ENCODE measurements at regions not wholly inside any gene's neighbourhood (a gene's known extent, or its start where the extent isn't known, plus 50 kb on each side); places are given as distances from the start of the nearest gene placed in this dataset.
"Not testable (repeated sequence)": the region's sequence is repeated elsewhere in the genome, so short reads cannot be mapped to it uniquely, and the experiment has no call there.

DNA sequence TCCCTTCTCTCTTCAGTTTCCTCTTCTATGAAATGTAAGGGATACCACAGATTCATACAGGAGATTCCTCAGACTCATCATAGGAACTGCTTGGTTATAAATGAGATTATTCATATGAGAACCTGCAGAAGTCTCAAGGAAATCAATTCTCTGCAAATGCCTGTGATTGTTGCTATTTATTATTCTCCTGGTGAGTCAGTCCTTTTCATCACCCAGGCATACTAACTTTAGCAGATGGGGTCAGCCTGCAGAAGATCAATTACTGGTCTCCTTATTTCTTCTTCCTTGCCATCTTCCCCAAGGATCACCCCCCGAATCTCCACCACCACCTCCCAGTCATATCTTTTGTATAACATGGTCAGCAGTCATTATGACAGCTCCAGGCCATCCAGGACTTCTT is 53.8 kb upstream of the DCP1A start:
- no peak for DNase-seq

DNA sequence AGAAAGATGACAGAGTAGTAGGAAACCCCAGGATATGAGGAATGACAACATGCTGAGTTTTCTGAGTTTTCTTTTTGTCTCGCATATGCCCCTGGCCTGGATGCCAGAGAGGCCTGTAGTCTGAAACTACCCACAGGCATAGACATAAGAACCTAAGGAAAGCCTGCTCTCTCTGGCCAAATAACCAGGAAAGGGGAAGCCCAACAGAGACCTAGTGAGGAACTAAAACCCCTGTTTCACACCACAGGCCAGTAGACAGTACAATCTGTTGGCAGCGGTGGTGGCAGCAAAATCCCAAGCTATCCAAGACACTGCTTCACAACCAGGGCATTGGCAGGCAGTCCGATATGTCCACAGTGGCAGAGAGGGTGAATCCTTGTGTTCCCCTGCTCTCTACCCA is 55.0 kb upstream of the DCP1A start:
- no peak for DNase-seq

GRCh38 chr3:53411371-53411770 is 64.0 kb upstream of the DCP1A start:
- no peak for DNase-seq

DNA sequence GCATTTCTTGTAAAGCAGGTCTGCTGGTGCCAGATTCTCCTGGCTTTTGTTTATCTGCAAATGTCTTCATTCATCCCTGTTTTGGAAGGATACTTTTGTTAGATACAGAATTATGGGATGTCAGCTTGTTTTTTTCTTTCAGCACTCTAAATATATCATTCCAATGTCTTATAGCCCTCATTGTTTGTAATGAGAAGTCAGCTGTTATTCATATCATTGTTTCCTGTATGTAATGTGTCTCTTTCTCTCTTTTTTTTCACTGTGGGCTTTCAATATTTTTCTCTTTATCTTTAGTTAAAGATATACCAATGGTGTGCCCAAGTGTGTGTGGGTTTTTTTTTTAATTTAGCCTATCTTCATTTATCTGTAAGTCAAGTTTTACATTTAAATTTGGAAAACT is 65.6 kb upstream of the DCP1A start:
- DNase-seq: no peak

- no peak for DNase-seq
Observed at GRCh38 chr3:53416530-53416929, 69.2 kb upstream of the DCP1A start.

DNA sequence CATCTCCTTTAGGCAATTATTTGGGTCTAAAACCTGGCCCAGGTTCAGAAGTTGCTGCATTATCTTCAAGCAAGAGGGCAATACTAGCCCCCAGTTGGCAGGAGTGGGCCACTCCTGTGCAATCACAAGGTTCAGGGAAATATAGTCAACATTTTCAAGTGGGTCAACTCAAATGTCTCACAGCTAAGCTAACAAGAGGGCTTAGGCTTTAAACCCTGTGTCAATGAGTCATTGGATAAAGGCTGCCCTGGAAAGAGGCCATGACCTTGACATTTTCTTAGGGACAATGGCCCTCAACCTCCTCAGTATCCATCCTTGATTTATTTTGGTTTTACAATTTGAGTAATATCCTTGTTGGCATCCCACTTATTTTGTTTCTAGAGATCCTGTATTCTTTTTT is 73.5 kb upstream of the DCP1A start:
- peak; percentile 10 for DNase-seq

- DNase-seq: no peak
Observed at GRCh38 chr3:53422954-53423698, 71.3 kb upstream of the CACNA1D start.

GRCh38 chr3:53425936-53426335 is 68.5 kb upstream of the CACNA1D start:
- no peak for DNase-seq

GRCh38 chr3:53426918-53427317 is 67.5 kb upstream of the CACNA1D start:
- no peak for DNase-seq

- no peak for DNase-seq
Observed at GRCh38 chr3:53436828-53437227, 57.6 kb upstream of the CACNA1D start.

DNA sequence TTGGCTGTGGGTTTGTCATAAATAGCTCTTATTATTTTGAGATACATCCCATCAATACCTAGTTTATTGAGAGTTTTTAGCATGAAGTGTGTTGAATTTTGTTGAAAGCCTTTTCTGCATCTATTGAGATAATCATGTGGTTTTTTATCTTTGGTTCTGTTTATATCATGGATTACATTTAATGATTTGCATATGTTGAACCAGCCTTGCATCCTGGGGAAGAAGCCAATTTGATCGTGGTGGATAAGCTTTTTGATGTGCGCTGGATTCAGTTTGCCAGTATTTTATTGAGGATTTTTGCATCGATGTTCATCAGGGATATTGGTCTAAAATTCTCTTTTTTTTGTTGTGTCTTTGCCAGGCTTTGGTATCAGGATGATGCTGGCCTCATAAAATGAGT is 51.5 kb upstream of the CACNA1D start:
- DNase-seq: not testable (repeated sequence)

Measured in NCI-H2029 treated with DMSO at 0.1 percent for 48 hours (cell line).